A549 (cell line): ENCODE measurements at regions not wholly inside any gene's neighbourhood (a gene's known extent, or its start where the extent isn't known, plus 50 kb on each side); places are given as distances from the start of the nearest gene placed in this dataset.

Source experiments
- ATAC-seq, 2 experiments: fragments of 200-7000 bp in 1 of 2; fragments of >200 bp in 1 of 2; cut with Nextera tagmentation in 1 of 2; cut with Tn5 transposase in 1 of 2; 3 replicates each; pipeline versions ENCODE4 v1.8.0 to v1.9.1; 2018 to 2020; ENCODE audit warnings: mild to moderate bottlenecking in 1 of 2, moderate library complexity in 1 of 2
- CTCF ChIA-PET: fragments of 300-600 bp; sonication (Branson Sonifier 250); formaldehyde crosslinking; extraction: SDS; loops from one replicate; lab custom pipeline; 2021; ENCODE audit warnings: antibody characterized with exemption, inconsistent platforms; lab: Yijun Ruan, JAX
- POLR2A ChIA-PET: fragments of 350-600 bp; formaldehyde crosslinking; extraction: SDS; loops from one replicate; lab custom pipeline; 2021; ENCODE audit warnings: antibody characterized with exemption, inconsistent platforms; lab: Yijun Ruan, JAX
- DNase-seq, 2 experiments: peaks; one replicate each; pipeline versions ENCODE4 v3.0.0 to v3.0.0-alpha.2; 2011 to 2016; ENCODE audit warnings: low read depth in 1 of 2, low spot score in 1 of 2
- FAIRE-seq: peaks from 2 replicates; lab custom pipeline; 2011; peaks lifted over from hg19 to GRCh38; lab: Jason Lieb, UNC
- H3K27ac ChIP-seq, 2 experiments: fragments of >200 bp; sonication (Bioruptor Twin); formaldehyde crosslinking; 3 replicates each; pipeline ENCODE4 v1.5.1; 2016 to 2017
- H3K4me1 ChIP-seq: fragments of >200 bp; sonication (Bioruptor Twin); formaldehyde crosslinking; 3 replicates; pipeline ENCODE4 v1.6.1; 2016
- H3K4me2 ChIP-seq: fragments of >200 bp; sonication (Bioruptor Twin); formaldehyde crosslinking; 3 replicates; pipeline ENCODE4 v1.6.1; 2016
- H3K4me3 ChIP-seq: fragments of >200 bp; sonication (Bioruptor Twin); formaldehyde crosslinking; 3 replicates; pipeline ENCODE4 v1.5.1; 2016
- H3K9me3 ChIP-seq: fragments of >200 bp; sonication (Bioruptor Twin); formaldehyde crosslinking; 3 replicates; pipeline ENCODE4 v1.6.1; 2016
- CBX2 ChIP-seq: fragments of 200-600 bp; sonication (generic); IDR thresholded peaks from 2 replicates; pipeline ENCODE4 v1.6.1; 2016; ENCODE audit warnings: low read depth, mild to moderate bottlenecking, borderline replicate concordance
- CEBPB ChIP-seq, 2 experiments: fragments of >200 bp in 1 of 2; sonication (Bioruptor Twin) in 1 of 2; formaldehyde crosslinking in 1 of 2; IDR thresholded peaks; 2 replicates each; pipeline ENCODE4 v1.6.1; 2012 to 2016
- CHD4 ChIP-seq: fragments of 200-600 bp; sonication (generic); IDR thresholded peaks from 2 replicates; pipeline ENCODE4 v1.6.1; 2016; ENCODE audit warnings: antibody characterized with exemption, mild to moderate bottlenecking, borderline replicate concordance
- EHF ChIP-seq: fragments of 250-450 bp; sonication (Bioruptor Pico); IDR thresholded peaks from 2 replicates; pipeline ENCODE4 v1.5.0; 2020; ENCODE audit warnings: mild to moderate bottlenecking
- ESRRA ChIP-seq: fragments of 150-350 bp; IDR thresholded peaks from 2 replicates; pipeline ENCODE4 v1.6.1; 2014; ENCODE audit warnings: mild to moderate bottlenecking, low read length, borderline replicate concordance
- FOXS1 ChIP-seq: fragments of 250-450 bp; sonication (Bioruptor Pico); IDR thresholded peaks from 2 replicates; pipeline ENCODE4 v1.5.0; 2020; ENCODE audit warnings: mild to moderate bottlenecking, moderate library complexity
- HOXA7 ChIP-seq: fragments of 250-450 bp; sonication (Bioruptor Pico); IDR thresholded peaks from 2 replicates; pipeline ENCODE4 v1.5.0; 2020; ENCODE audit warnings: mild to moderate bottlenecking, moderate library complexity
- HOXB13 ChIP-seq: fragments of 250-450 bp; sonication (Bioruptor Pico); IDR thresholded peaks from 2 replicates; pipeline ENCODE4 v1.5.0; 2020; ENCODE audit warnings: low read depth, mild to moderate bottlenecking, moderate library complexity
- HOXB5 ChIP-seq: fragments of 250-450 bp; sonication (Bioruptor Pico); IDR thresholded peaks from 2 replicates; pipeline ENCODE4 v1.5.0; 2020; ENCODE audit warnings: mild to moderate bottlenecking, moderate library complexity
- MAZ ChIP-seq: fragments of 150-350 bp; IDR thresholded peaks from 2 replicates; pipeline ENCODE4 v1.6.1; 2014; ENCODE audit warnings: antibody characterized with exemption, low read depth, low read length, borderline replicate concordance
- MYC ChIP-seq: IDR thresholded peaks from 2 replicates; pipeline ENCODE4 v1.6.1; 2012; ENCODE audit warnings: mild to moderate bottlenecking, inconsistent platforms, low read length, improper control_type of control experiment, borderline replicate concordance
- NFE2L2 ChIP-seq: fragments of 150-350 bp; conservative IDR thresholded peaks from 2 replicates; pipeline ENCODE4 v1.6.1; 2014; ENCODE audit warnings: low read length
- NR3C1 ChIP-seq: fragments of >200 bp; sonication (Bioruptor Twin); formaldehyde crosslinking; IDR thresholded peaks from 3 replicates; pipeline ENCODE4 v1.6.1; 2017
- PHF8 ChIP-seq: fragments of 200-600 bp; sonication (generic); IDR thresholded peaks from 2 replicates; pipeline ENCODE4 v1.6.1; 2016; ENCODE audit warnings: low read depth, mild to moderate bottlenecking, antibody characterized with exemption, moderate library complexity, borderline replicate concordance
- RARB ChIP-seq: fragments of 250-450 bp; sonication (Bioruptor Pico); IDR thresholded peaks from 2 replicates; pipeline ENCODE4 v1.8.0; 2021; ENCODE audit warnings: mild to moderate bottlenecking, moderate library complexity
- RFX5 ChIP-seq: fragments of 450-650 bp; IDR thresholded peaks from 2 replicates; pipeline ENCODE4 v1.7.1; 2014; ENCODE audit warnings: antibody characterized with exemption, mild to moderate bottlenecking, moderate library complexity
- RNF2 ChIP-seq: fragments of 200-600 bp; sonication (generic); IDR thresholded peaks from 2 replicates; pipeline ENCODE4 v1.6.1; 2016; ENCODE audit warnings: low read depth, mild to moderate bottlenecking, antibody characterized with exemption, moderate library complexity, borderline replicate concordance
- SMC3 ChIP-seq: fragments of >200 bp; sonication (Bioruptor Twin); formaldehyde crosslinking; IDR thresholded peaks from 3 replicates; pipeline ENCODE4 v1.6.1; 2018; ENCODE audit warnings: inconsistent platforms
- ZC3H11A ChIP-seq: fragments of 450-650 bp; IDR thresholded peaks from 2 replicates; pipeline ENCODE4 v1.6.1; 2014; ENCODE audit warnings: antibody characterized with exemption, mild to moderate bottlenecking
- ZFP36 ChIP-seq: fragments of 450-650 bp; IDR thresholded peaks from 2 replicates; pipeline ENCODE4 v1.6.1; 2014; ENCODE audit warnings: borderline replicate concordance; ENCODE audit not compliant: partially characterized antibody
- ZSCAN20 ChIP-seq: fragments of 250-450 bp; sonication (Bioruptor Pico); IDR thresholded peaks from 2 replicates; pipeline ENCODE4 v1.8.0; 2022; ENCODE audit warnings: mild to moderate bottlenecking, moderate library complexity
- WGBS: methylation state at CpG from one replicate; pipeline ENCODE4 v1.1.6; 2017; ENCODE audit errors: missing lambda C conversion rate; 5-methylcytosine and 5-hydroxymethylcytosine counted together
- TF ChIP-seq, protein P1 (sequence below): fragments of 250-450 bp; sonication (Bioruptor Pico); IDR thresholded peaks from 2 replicates; pipeline ENCODE4 v1.5.0; 2020; ENCODE audit warnings: low read depth, mild to moderate bottlenecking, moderate library complexity
- TF ChIP-seq, protein P2 (sequence below): IDR thresholded peaks from 2 replicates; pipeline ENCODE4 v1.6.1; 2012; ENCODE audit warnings: low read depth, borderline replicate concordance
- TF ChIP-seq, protein P3 (sequence below): fragments of 150-350 bp; IDR thresholded peaks from 2 replicates; pipeline ENCODE4 v1.6.1; 2014; ENCODE audit warnings: low read depth, mild to moderate bottlenecking, low read length
- TF ChIP-seq, protein P4 (sequence below): fragments of >200 bp; sonication (Bioruptor Twin); formaldehyde crosslinking; IDR thresholded peaks from 2 replicates; pipeline ENCODE4 v1.6.1; 2016

DNA sequence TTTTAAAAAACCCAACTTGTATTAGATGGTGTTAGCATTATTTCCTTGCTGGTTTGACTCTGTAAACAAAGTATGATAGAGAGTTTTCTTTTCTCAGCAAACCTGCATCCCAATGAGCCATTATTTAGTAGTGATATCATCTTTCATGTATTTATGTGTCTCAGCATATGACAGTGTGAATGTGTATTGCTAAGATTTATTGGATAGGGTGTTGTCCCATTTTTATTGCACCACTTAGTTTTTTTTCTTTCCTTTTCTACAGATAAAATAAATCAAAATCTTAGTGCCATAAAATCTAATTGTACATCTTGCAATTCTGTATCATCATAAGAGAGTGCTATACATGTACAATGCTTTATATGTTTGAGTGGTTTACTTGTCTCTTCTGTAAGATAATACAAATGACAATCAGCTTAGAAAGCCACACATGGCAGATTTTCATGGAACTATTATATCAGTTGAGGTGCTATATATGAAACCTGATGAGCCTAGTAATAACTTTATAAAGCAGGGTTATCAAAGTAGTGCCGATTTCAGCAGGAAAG, 149.2 kb upstream of the CYLC2 start:
- H3K4me1 ChIP-seq: peaks cover 12% of the 10 kb centered on the region
- FAIRE-seq (no peak), ATAC-seq (no peak), DNase-seq (no peak)
- POLR2A ChIA-PET: no interaction called here
- 16% methylated on average over 1 of the region's 1 CpG for WGBS
- H3K4me2 ChIP-seq: no peak overlapping the region
- no peak overlapping the region for H3K27ac ChIP-seq
- H3K9me3 ChIP-seq: no peaks in the 10 kb centered on the region
- TF ChIP-seq RFX5 (no peak), CHD4 (no peak), HOXA7 (no peak), HOXB5 (CRISPR knock-in tag) (no peak), RNF2 (no peak), RARB (CRISPR knock-in tag) (no peak), EHF (CRISPR knock-in tag) (no peak), ZC3H11A (no peak), CBX2 (no peak), SMC3 (no peak), ESRRA (no peak), NR3C1 (no peak), CEBPB (IDR thresholded peaks at IDR 0.05) (no peak), NFE2L2 (no peak), MAZ (no peak), FOXS1 (CRISPR knock-in tag) (no peak)
- TF ChIP-seq, protein P1, sequence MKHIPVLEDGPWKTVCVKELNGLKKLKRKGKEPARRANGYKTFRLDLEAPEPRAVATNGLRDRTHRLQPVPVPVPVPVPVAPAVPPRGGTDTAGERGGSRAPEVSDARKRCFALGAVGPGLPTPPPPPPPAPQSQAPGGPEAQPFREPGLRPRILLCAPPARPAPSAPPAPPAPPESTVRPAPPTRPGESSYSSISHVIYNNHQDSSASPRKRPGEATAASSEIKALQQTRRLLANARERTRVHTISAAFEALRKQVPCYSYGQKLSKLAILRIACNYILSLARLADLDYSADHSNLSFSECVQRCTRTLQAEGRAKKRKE (CRISPR knock-in tag): no peak
- TF ChIP-seq, protein P2, sequence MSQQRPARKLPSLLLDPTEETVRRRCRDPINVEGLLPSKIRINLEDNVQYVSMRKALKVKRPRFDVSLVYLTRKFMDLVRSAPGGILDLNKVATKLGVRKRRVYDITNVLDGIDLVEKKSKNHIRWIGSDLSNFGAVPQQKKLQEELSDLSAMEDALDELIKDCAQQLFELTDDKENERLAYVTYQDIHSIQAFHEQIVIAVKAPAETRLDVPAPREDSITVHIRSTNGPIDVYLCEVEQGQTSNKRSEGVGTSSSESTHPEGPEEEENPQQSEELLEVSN: no peak
- TF ChIP-seq, protein P3, sequence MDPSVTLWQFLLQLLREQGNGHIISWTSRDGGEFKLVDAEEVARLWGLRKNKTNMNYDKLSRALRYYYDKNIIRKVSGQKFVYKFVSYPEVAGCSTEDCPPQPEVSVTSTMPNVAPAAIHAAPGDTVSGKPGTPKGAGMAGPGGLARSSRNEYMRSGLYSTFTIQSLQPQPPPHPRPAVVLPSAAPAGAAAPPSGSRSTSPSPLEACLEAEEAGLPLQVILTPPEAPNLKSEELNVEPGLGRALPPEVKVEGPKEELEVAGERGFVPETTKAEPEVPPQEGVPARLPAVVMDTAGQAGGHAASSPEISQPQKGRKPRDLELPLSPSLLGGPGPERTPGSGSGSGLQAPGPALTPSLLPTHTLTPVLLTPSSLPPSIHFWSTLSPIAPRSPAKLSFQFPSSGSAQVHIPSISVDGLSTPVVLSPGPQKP: no peak
- CTCF ChIA-PET: no interaction called here
- no peak overlapping the region for H3K4me3 ChIP-seq

DNA sequence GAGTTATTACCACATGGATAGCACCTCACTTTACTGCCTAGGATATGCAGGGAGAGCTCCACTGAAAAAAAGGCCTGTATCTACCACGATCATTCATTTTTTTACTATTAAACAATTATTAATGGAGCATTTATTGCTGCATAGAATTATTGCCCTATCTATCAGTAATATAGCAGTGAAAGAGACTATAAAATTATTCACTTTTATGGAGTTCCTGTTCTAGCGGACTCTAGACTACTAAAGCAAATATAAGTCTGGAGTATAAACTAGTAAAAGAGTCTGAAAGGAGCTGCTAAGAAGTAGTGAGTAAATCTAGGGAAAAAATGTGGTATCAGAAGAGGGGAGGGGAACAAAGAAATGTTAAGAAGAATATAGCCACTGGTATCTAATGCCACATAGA, 150.4 kb upstream of the CYLC2 start:
- no peak overlapping the region for H3K27ac ChIP-seq
- no peak overlapping the region for H3K4me2 ChIP-seq
- WGBS: 39% methylated on average over 2 of the region's 2 CpGs
- ATAC-seq (no peak), DNase-seq (no peak), FAIRE-seq (no peak)
- no peak overlapping the region for H3K4me3 ChIP-seq
- CTCF ChIA-PET: no interaction called here
- H3K9me3 ChIP-seq: no peaks in the 10 kb centered on the region
- POLR2A ChIA-PET: no interaction called here
- peaks cover 22% of the 10 kb centered on the region for H3K4me1 ChIP-seq
- TF ChIP-seq, protein P4, sequence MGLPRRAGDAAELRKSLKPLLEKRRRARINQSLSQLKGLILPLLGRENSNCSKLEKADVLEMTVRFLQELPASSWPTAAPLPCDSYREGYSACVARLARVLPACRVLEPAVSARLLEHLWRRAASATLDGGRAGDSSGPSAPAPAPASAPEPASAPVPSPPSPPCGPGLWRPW: no peak
- TF ChIP-seq CHD4 (no peak), RNF2 (no peak), HOXB13 (CRISPR knock-in tag) (no peak), ZSCAN20 (CRISPR knock-in tag) (no peak), CEBPB (IDR thresholded peaks at IDR 0.05) (no peak), MYC (no peak), PHF8 (no peak), FOXS1 (CRISPR knock-in tag) (no peak), ZFP36 (no peak), CBX2 (no peak), HOXA7 (no peak)
- TF ChIP-seq, protein P1 (CRISPR knock-in tag): no peak
